Mesenchymal stem cell (in vitro differentiated cells and primary cell): ENCODE measurements at regions not wholly inside any gene's neighbourhood (a gene's known extent, or its start where the extent isn't known, plus 50 kb on each side); places are given as distances from the start of the nearest gene placed in this dataset.

Source experiments
- DNase-seq: peaks from one replicate; pipeline ENCODE4 v3.0.0-alpha.2; 2013
- H2AFZ ChIP-seq: one replicate; pipeline ENCODE4 v1.6.1; 2013; ENCODE audit warnings: low read depth, mild to moderate bottlenecking, control low read depth, inconsistent platforms, low read length, moderate library complexity
- H2AK5ac ChIP-seq: 2 replicates; pipeline ENCODE4 v1.6.1; 2013; ENCODE audit warnings: low read length, moderate library complexity, mild to moderate bottlenecking, inconsistent platforms; ENCODE audit not compliant: severe bottlenecking
- H2BK120ac ChIP-seq: one replicate; pipeline ENCODE4 v1.6.1; 2013; ENCODE audit warnings: low read depth, mild to moderate bottlenecking, inconsistent platforms, low read length, moderate library complexity
- H2BK12ac ChIP-seq, 2 experiments: one replicate each; pipeline ENCODE4 v1.6.1; 2013; ENCODE audit warnings: inconsistent platforms in 2 of 2, low read length in 2 of 2, mild to moderate bottlenecking in 2 of 2, moderate library complexity in 2 of 2, control low read depth in 1 of 2
- H2BK15ac ChIP-seq: one replicate; pipeline ENCODE4 v1.6.1; 2013; ENCODE audit warnings: mild to moderate bottlenecking, low read depth, inconsistent platforms; ENCODE audit not compliant: poor library complexity, severe bottlenecking
- H2BK5ac ChIP-seq: 2 replicates; pipeline ENCODE4 v1.6.1; 2013; ENCODE audit warnings: low read depth, mild to moderate bottlenecking, low read length, control low read depth, inconsistent platforms; ENCODE audit not compliant: poor library complexity, severe bottlenecking
- H3K14ac ChIP-seq, 2 experiments: one replicate each; pipeline ENCODE4 v1.6.1; 2013; ENCODE audit warnings: inconsistent platforms in 2 of 2, low read length in 2 of 2, control low read depth in 1 of 2, mild to moderate bottlenecking in 1 of 2, moderate library complexity in 1 of 2
- H3K18ac ChIP-seq, 2 experiments: one replicate each; pipeline ENCODE4 v1.6.1; 2013; ENCODE audit warnings: inconsistent platforms in 2 of 2, low read length in 2 of 2, control low read depth in 1 of 2, low read depth in 1 of 2, mild to moderate bottlenecking in 1 of 2
- H3K23ac ChIP-seq, 2 experiments: one replicate each; pipeline ENCODE4 v1.6.1; 2013; ENCODE audit warnings: inconsistent platforms in 2 of 2, low read length in 2 of 2, mild to moderate bottlenecking in 2 of 2, moderate library complexity in 2 of 2, control low read depth in 1 of 2
- H3K27ac ChIP-seq: 2 replicates; pipeline ENCODE4 v1.5.1; 2013; ENCODE audit warnings: mild to moderate bottlenecking, moderate library complexity, low read length, control low read depth, inconsistent platforms; ENCODE audit not compliant: poor library complexity, severe bottlenecking
- H3K27me3 ChIP-seq, 2 experiments: 2 replicates each; pipeline versions ENCODE4 v1.6.1 to v1.7.0; 2013; ENCODE audit warnings: low read length in 2 of 2, mild to moderate bottlenecking in 2 of 2, moderate library complexity in 2 of 2, control low read depth in 1 of 2, inconsistent platforms in 1 of 2; ENCODE audit not compliant: control insufficient read depth in 1 of 2, insufficient read depth in 1 of 2
- H3K36me3 ChIP-seq, 2 experiments: 2 replicates each; pipeline versions ENCODE4 v1.6.1 to v1.7.0; 2013; ENCODE audit warnings: low read length in 2 of 2, control low read depth in 1 of 2, inconsistent platforms in 1 of 2, low read depth in 1 of 2, mild to moderate bottlenecking in 1 of 2; ENCODE audit not compliant: insufficient read depth in 2 of 2, control insufficient read depth in 1 of 2
- H3K4ac ChIP-seq, 2 experiments: one replicate each; pipeline ENCODE4 v1.6.1; 2013; ENCODE audit warnings: inconsistent platforms in 2 of 2, low read length in 2 of 2, mild to moderate bottlenecking in 2 of 2, moderate library complexity in 2 of 2, control low read depth in 1 of 2, low read depth in 1 of 2
- H3K4me1 ChIP-seq: 2 replicates; pipeline ENCODE4 v1.6.1; 2013; ENCODE audit warnings: low read depth, low read length, control low read depth; ENCODE audit not compliant: control insufficient read depth, insufficient read depth
- H3K4me2 ChIP-seq: 2 replicates; pipeline ENCODE4 v1.6.1; 2013; ENCODE audit warnings: low read length, mild to moderate bottlenecking, inconsistent platforms; ENCODE audit not compliant: poor library complexity, severe bottlenecking
- H3K4me3 ChIP-seq, 2 experiments: 2 replicates each; pipeline versions ENCODE4 v1.5.1 to v1.7.0; 2013; ENCODE audit warnings: low read length in 2 of 2, mild to moderate bottlenecking in 2 of 2, control low read depth in 1 of 2, low read depth in 1 of 2; ENCODE audit not compliant: insufficient read depth in 1 of 2
- H3K79me1 ChIP-seq: replicated peaks from 2 replicates; pipeline ENCODE4 v1.6.1; 2013; ENCODE audit warnings: mild to moderate bottlenecking, control low read depth, low read length, inconsistent platforms; ENCODE audit not compliant: poor library complexity, severe bottlenecking
- H3K9ac ChIP-seq: 2 replicates; pipeline ENCODE4 v1.7.0; 2013; ENCODE audit warnings: mild to moderate bottlenecking, low read length, moderate library complexity
- H3K9me3 ChIP-seq: 2 replicates; pipeline ENCODE4 v1.7.0; 2013; ENCODE audit warnings: mild to moderate bottlenecking, low read length; ENCODE audit not compliant: control insufficient read depth
- H4K8ac ChIP-seq: one replicate; pipeline ENCODE4 v1.6.1; 2013; ENCODE audit warnings: inconsistent platforms, mild to moderate bottlenecking, low read length, moderate library complexity
- H4K91ac ChIP-seq: one replicate; pipeline ENCODE4 v1.6.1; 2013; ENCODE audit warnings: mild to moderate bottlenecking, low read length, inconsistent platforms
- WGBS: methylation state at CpG from one replicate; pipeline ENCODE4 v1.1.7; 2013; ENCODE audit warnings: mixed read lengths; 5-methylcytosine and 5-hydroxymethylcytosine counted together

GRCh38 chr20:52483382-52483781, 291.8 kb upstream of the ZFP64 start:
- Histone ChIP-seq H2AK5ac (no peak overlapping the region), H4K91ac (peak overlapping the region; percentile 89), H3K27ac (no peak overlapping the region), H2BK5ac (no peak overlapping the region), H3K79me1 (no peaks in the 10 kb centered on the region), H3K9ac (no peak overlapping the region), H3K4me1 (no peaks in the 10 kb centered on the region), H3K14ac (no peak overlapping the region), H3K36me3 (no peaks in the 10 kb centered on the region), H3K9me3 (no peaks in the 10 kb centered on the region), H3K4me3 (no peak overlapping the region), H3K27me3 (no peaks in the 10 kb centered on the region), H2BK15ac (peak overlapping the region; percentile 69), H3K4me2 (no peak overlapping the region), H2AFZ (no peak overlapping the region), H3K18ac (peak overlapping the region in 1 of 2 experiments; percentile 92), H2BK120ac (peak overlapping the region; percentile 79), H2BK12ac (peak overlapping the region in 1 of 2 experiments; percentile 86), H3K23ac (no peak overlapping the region), H3K4ac (peak overlapping the region in 1 of 2 experiments; percentile 80), H4K8ac (peak overlapping the region; percentile 54)
- no peak for DNase-seq
- no CpG with 5 or more reads among the region's 1 CpG for WGBS

GRCh38 chr20:52482044-52482443, 290.5 kb upstream of the ZFP64 start:
- H3K4me2 ChIP-seq, result no peak overlapping the region
- H2BK12ac ChIP-seq, result peak overlapping the region; percentile 87 to 90
- no peaks in the 10 kb centered on the region for H3K79me1 ChIP-seq
- DNase-seq, result peak; percentile 14
- H3K14ac ChIP-seq, result no peak overlapping the region
- H3K18ac ChIP-seq, result peak overlapping the region; percentile 91 to 93
- no peak overlapping the region for H2BK5ac ChIP-seq
- peak overlapping the region; percentile 47 to 88 for H3K4ac ChIP-seq
- H3K9me3 ChIP-seq, result no peaks in the 10 kb centered on the region
- peak overlapping the region; percentile 71 for H4K8ac ChIP-seq
- peak overlapping the region; percentile 81 for H2BK120ac ChIP-seq
- H4K91ac ChIP-seq, result peak overlapping the region; percentile 87
- no peaks in the 10 kb centered on the region for H3K36me3 ChIP-seq
- H3K4me3 ChIP-seq, result no peak overlapping the region
- WGBS, result 83% methylated on average over 5 of the region's 5 CpGs
- no peaks in the 10 kb centered on the region for H3K27me3 ChIP-seq
- no peak overlapping the region for H2BK15ac ChIP-seq
- no peaks in the 10 kb centered on the region for H3K4me1 ChIP-seq
- H3K27ac ChIP-seq, result no peak overlapping the region
- H2AFZ ChIP-seq, result no peak overlapping the region
- H3K23ac ChIP-seq, result no peak overlapping the region
- H2AK5ac ChIP-seq, result no peak overlapping the region
- no peak overlapping the region for H3K9ac ChIP-seq

DNA sequence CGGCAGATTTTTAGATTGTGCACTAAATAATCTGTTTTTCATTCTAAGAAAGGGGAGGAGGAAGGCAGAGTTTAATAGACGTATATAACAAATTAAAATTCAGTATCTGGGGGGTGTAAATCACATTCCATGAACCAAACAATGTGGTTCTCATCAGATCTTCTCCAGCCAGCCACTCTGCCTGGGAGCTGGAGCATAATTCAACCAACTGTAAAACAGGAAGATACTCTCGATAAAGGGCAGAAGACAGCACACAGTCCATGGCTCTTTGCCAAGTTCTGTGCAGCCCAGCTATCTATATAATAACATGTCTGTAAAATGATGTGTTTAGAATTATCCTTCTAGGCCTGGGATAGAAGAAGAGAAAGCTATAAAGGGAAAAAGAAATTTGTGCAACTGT, 289.9 kb upstream of the ZFP64 start:
- Histone ChIP-seq H3K4me3 (no peak overlapping the region), H3K14ac (no peak overlapping the region)

GRCh38 chr20:52476074-52476750, 284.6 kb upstream of the ZFP64 start:
- H3K27ac ChIP-seq, result no peak overlapping the region
- H2BK12ac ChIP-seq, result peak overlapping the region in 1 of 2 experiments; percentile 45
- no peaks in the 10 kb centered on the region for H3K4me1 ChIP-seq
- H2BK5ac ChIP-seq, result no peak overlapping the region
- WGBS, result 87% methylated on average over 8 of the region's 9 CpGs
- H3K36me3 ChIP-seq, result no peaks in the 10 kb centered on the region
- no peak overlapping the region for H3K4ac ChIP-seq
- H3K9ac ChIP-seq, result no peak overlapping the region
- H2AFZ ChIP-seq, result no peak overlapping the region
- no peaks in the 10 kb centered on the region for H3K9me3 ChIP-seq
- H3K18ac ChIP-seq, result peak overlapping the region in 1 of 2 experiments; percentile 37
- peak overlapping the region; percentile 43 for H4K91ac ChIP-seq
- no peak overlapping the region for H3K23ac ChIP-seq
- no peaks in the 10 kb centered on the region for H3K27me3 ChIP-seq
- no peaks in the 10 kb centered on the region for H3K79me1 ChIP-seq
- no peak overlapping the region for H4K8ac ChIP-seq
- no peak overlapping the region for H2BK15ac ChIP-seq
- no peak for DNase-seq
- H3K4me2 ChIP-seq, result no peak overlapping the region
- no peak overlapping the region for H3K14ac ChIP-seq
- no peak overlapping the region for H2AK5ac ChIP-seq
- H3K4me3 ChIP-seq, result no peak overlapping the region
- no peak overlapping the region for H2BK120ac ChIP-seq

More for the DNA sequence above, 289.9 kb upstream of the ZFP64 start:
- no peaks in the 10 kb centered on the region for H3K9me3 ChIP-seq
- no peaks in the 10 kb centered on the region for H3K36me3 ChIP-seq
- H2BK15ac ChIP-seq, result no peak overlapping the region
- H3K27me3 ChIP-seq, result no peaks in the 10 kb centered on the region
- H4K91ac ChIP-seq, result no peak overlapping the region
- H3K9ac ChIP-seq, result no peak overlapping the region
- H3K4me1 ChIP-seq, result no peaks in the 10 kb centered on the region
- peak overlapping the region; percentile 81 for H2BK120ac ChIP-seq
- H3K27ac ChIP-seq, result no peak overlapping the region
- no peak overlapping the region for H2BK5ac ChIP-seq
- no peak overlapping the region for H3K4me2 ChIP-seq
- H3K79me1 ChIP-seq, result no peaks in the 10 kb centered on the region
- no peak overlapping the region for H3K4ac ChIP-seq
- H2AK5ac ChIP-seq, result no peak overlapping the region
- no peak overlapping the region for H3K23ac ChIP-seq
- H3K18ac ChIP-seq, result no peak overlapping the region
- DNase-seq, result peak; percentile 76
- WGBS, result 100% methylated on average over 1 of the region's 3 CpGs
- H2BK12ac ChIP-seq, result no peak overlapping the region
- H2AFZ ChIP-seq, result no peak overlapping the region
- H4K8ac ChIP-seq, result no peak overlapping the region
